Common myeloid progenitor, CD34-positive (primary cell): ENCODE measurements at regions not wholly inside any gene's neighbourhood (a gene's known extent, or its start where the extent isn't known, plus 50 kb on each side); places are given as distances from the start of the nearest gene placed in this dataset.

Experiments
- CTCF ChIA-PET: fragments of 350-600 bp; sonication (Branson Sonifier 250); formaldehyde crosslinking; loops from one replicate; lab custom pipeline; 2021; ENCODE audit warnings: antibody characterized with exemption; lab: Charles Lee
- POLR2A ChIA-PET: fragments of 350-600 bp; sonication (Branson Sonifier 250); formaldehyde crosslinking; loops from one replicate; lab custom pipeline; 2021; ENCODE audit warnings: antibody characterized with exemption; lab: Charles Lee
- DNase-seq, 3 donors: peaks; one replicate each; pipeline versions ENCODE4 v3.0.0 to v3.0.0-alpha.2; 2013
- H3K27ac ChIP-seq, 2 experiments: 1 replicate in 1 of 2; 2 replicates in 1 of 2; pipeline ENCODE4 v1.7.0; 2013; ENCODE audit warnings: inconsistent platforms in 2 of 2, low read length in 2 of 2, mild to moderate bottlenecking in 2 of 2, low read depth in 1 of 2, moderate library complexity in 1 of 2; ENCODE audit not compliant: severe bottlenecking in 2 of 2, insufficient read depth in 1 of 2, poor library complexity in 1 of 2
- H3K27me3 ChIP-seq, 5 experiments: replicated peaks in 2 of 5; 1 replicate in 3 of 5; 2 replicates in 2 of 5; pipeline versions ENCODE4 v1.6.1 to v1.7.0; 2013; ENCODE audit warnings: low read length in 4 of 5, mild to moderate bottlenecking in 2 of 5, moderate library complexity in 2 of 5, inconsistent platforms in 1 of 5; ENCODE audit not compliant: insufficient read depth in 5 of 5, control insufficient read depth in 4 of 5
- H3K36me3 ChIP-seq, 4 experiments: 1 replicate in 2 of 4; 2 replicates in 2 of 4; pipeline versions ENCODE4 v1.6.1 to v1.7.0; 2013; ENCODE audit warnings: low read length in 3 of 4, control low read depth in 1 of 4, mild to moderate bottlenecking in 1 of 4; ENCODE audit not compliant: control insufficient read depth in 4 of 4, insufficient read depth in 4 of 4
- H3K4me1 ChIP-seq, 4 experiments: 1 replicate in 3 of 4; 2 replicates in 1 of 4; pipeline versions ENCODE4 v1.6.1 to v1.7.1; 2013; ENCODE audit warnings: low read length in 3 of 4, mild to moderate bottlenecking in 3 of 4, control low read depth in 1 of 4, inconsistent platforms in 1 of 4, moderate library complexity in 1 of 4; ENCODE audit not compliant: control insufficient read depth in 4 of 4, insufficient read depth in 4 of 4; ENCODE audit errors: control extremely low read depth in 1 of 4
- H3K4me3 ChIP-seq, 7 experiments: 1 replicate in 4 of 7; 2 replicates in 3 of 7; pipeline versions ENCODE4 v1.5.1 to v1.7.0; 2013; ENCODE audit warnings: mild to moderate bottlenecking in 7 of 7, low read length in 6 of 7, moderate library complexity in 6 of 7, inconsistent platforms in 2 of 7, low read depth in 2 of 7, control low read depth in 1 of 7; ENCODE audit not compliant: insufficient read depth in 4 of 7, control insufficient read depth in 1 of 7; ENCODE audit errors: extremely low read depth in 1 of 7
- H3K9me3 ChIP-seq, 5 experiments: 1 replicate in 4 of 5; 2 replicates in 1 of 5; pipeline versions ENCODE4 v1.6.1 to v1.7.1; 2013; ENCODE audit warnings: low read length in 4 of 5, mild to moderate bottlenecking in 2 of 5, inconsistent platforms in 1 of 5, low read depth in 1 of 5, moderate library complexity in 1 of 5; ENCODE audit not compliant: control insufficient read depth in 4 of 5, insufficient read depth in 2 of 5; ENCODE audit errors: control extremely low read depth in 1 of 5
- WGBS: methylation state at CpG from one replicate; pipeline ENCODE4 v1.1.5; 2013; ENCODE audit not compliant: insufficient coverage; 5-methylcytosine and 5-hydroxymethylcytosine counted together

GRCh38 chr3:69563981-69564380, 175.3 kb upstream of the MITF start:
- Histone ChIP-seq H3K4me1 (no peaks in the 10 kb centered on the region), H3K27me3 (peaks cover 0 to 2% (median 0%) of the 10 kb centered on the region in 5 experiments), H3K27ac (no peak overlapping the region), H3K36me3 (no peaks in the 10 kb centered on the region), H3K4me3 (no peak overlapping the region), H3K9me3 (no peaks in the 10 kb centered on the region)
- DNase-seq: no peak
- WGBS: 93% methylated on average over 5 of the region's 5 CpGs
- POLR2A ChIA-PET: no interaction called here
- CTCF ChIA-PET: no interaction called here

GRCh38 chr3:69563151-69563550, 176.1 kb upstream of the MITF start:
- H3K4me1 ChIP-seq: no peaks in the 10 kb centered on the region
- ChIA-PET POLR2A (no interaction called here), CTCF (no interaction called here)
- no peak overlapping the region for H3K4me3 ChIP-seq
- peaks cover 0 to 2% (median 0%) of the 10 kb centered on the region in 5 experiments for H3K27me3 ChIP-seq
- no peak for DNase-seq
- no peaks in the 10 kb centered on the region for H3K9me3 ChIP-seq
- H3K36me3 ChIP-seq: no peaks in the 10 kb centered on the region
- H3K27ac ChIP-seq: no peak overlapping the region
- 88% methylated on average over 2 of the region's 3 CpGs for WGBS

- Histone ChIP-seq H3K4me3 (no peak overlapping the region), H3K27me3 (no peaks in the 10 kb centered on the region), H3K27ac (no peak overlapping the region), H3K36me3 (no peaks in the 10 kb centered on the region), H3K4me1 (no peaks in the 10 kb centered on the region), H3K9me3 (no peaks in the 10 kb centered on the region)
- CTCF ChIA-PET: interaction anchor here (0.7 kb wide), 1 partner anchor 19 kb away, joined by 3 read pairs; no protein-coding TSS in a partner anchor
- WGBS: no CpG with 5 or more reads among the region's 4 CpGs
- DNase-seq: no peak
- POLR2A ChIA-PET: no interaction called here
Observed at GRCh38 chr3:69562020-69562419, 176.1 kb upstream of the FRMD4B start.

GRCh38 chr3:69560818-69561217, 174.9 kb upstream of the FRMD4B start:
- no peaks in the 10 kb centered on the region for H3K27me3 ChIP-seq
- no peaks in the 10 kb centered on the region for H3K36me3 ChIP-seq
- DNase-seq: peak in 1 of 3 donors; percentile 7
- no peaks in the 10 kb centered on the region for H3K9me3 ChIP-seq
- no peak overlapping the region for H3K4me3 ChIP-seq
- POLR2A ChIA-PET: no interaction called here
- no peaks in the 10 kb centered on the region for H3K4me1 ChIP-seq
- H3K27ac ChIP-seq: no peak overlapping the region
- CTCF ChIA-PET: interaction anchor here (1.0 to 1.3 kb wide), 2 partner anchors 9 to 71 kb away, joined by 3 read pairs; no protein-coding TSS in a partner anchor

- Histone ChIP-seq H3K4me3 (no peak overlapping the region), H3K4me1 (no peaks in the 10 kb centered on the region), H3K36me3 (no peaks in the 10 kb centered on the region), H3K27ac (no peak overlapping the region), H3K27me3 (no peaks in the 10 kb centered on the region), H3K9me3 (no peaks in the 10 kb centered on the region)
- 67% methylated on average over 1 of the region's 4 CpGs for WGBS
- ChIA-PET POLR2A (no interaction called here), CTCF (interaction anchor here (1.0 kb wide), 1 partner anchor 70 kb away, joined by 3 read pairs; no protein-coding TSS in a partner anchor)
- DNase-seq: peak in 2 of 3 donors; percentile 41 to 53
Observed at GRCh38 chr3:69560116-69560515, 174.2 kb upstream of the FRMD4B start.

- ChIA-PET POLR2A (no interaction called here), CTCF (no interaction called here)
- H3K4me3 ChIP-seq: no peak overlapping the region
Observed at GRCh38 chr3:69558912-69559311, 173.0 kb upstream of the FRMD4B start.

GRCh38 chr3:69554576-69554975, 168.7 kb upstream of the FRMD4B start:
- CTCF ChIA-PET: no interaction called here
- DNase-seq: no peak
- Histone ChIP-seq H3K4me1 (no peaks in the 10 kb centered on the region), H3K27me3 (no peaks in the 10 kb centered on the region), H3K9me3 (no peaks in the 10 kb centered on the region), H3K36me3 (no peaks in the 10 kb centered on the region), H3K4me3 (no peak overlapping the region), H3K27ac (no peak overlapping the region)
- WGBS: 90% methylated on average over 2 of the region's 2 CpGs
- POLR2A ChIA-PET: no interaction called here

More at GRCh38 chr3:69558912-69559311, 173.0 kb upstream of the FRMD4B start:
- no peaks in the 10 kb centered on the region for H3K27me3 ChIP-seq
- H3K9me3 ChIP-seq: no peaks in the 10 kb centered on the region
- WGBS: 91% methylated on average over 1 of the region's 2 CpGs
- H3K27ac ChIP-seq: no peak overlapping the region
- no peaks in the 10 kb centered on the region for H3K36me3 ChIP-seq
- no peak for DNase-seq
- H3K4me1 ChIP-seq: no peaks in the 10 kb centered on the region
